Chondrocyte (in vitro differentiated cells): ENCODE measurements at regions not wholly inside any gene's neighbourhood (a gene's known extent, or its start where the extent isn't known, plus 50 kb on each side); places are given as distances from the start of the nearest gene placed in this dataset.

Source experiments
- DNase-seq: peaks from one replicate; pipeline ENCODE4 v3.0.0; 2021; ENCODE audit warnings: mixed read lengths, low spot score
- H3K27ac Mint-ChIP-seq: one replicate; pipeline ENCODE4 v1.8.0; 2021; ENCODE audit warnings: mild to moderate bottlenecking, moderate library complexity, mixed read lengths; ENCODE audit not compliant: unreplicated experiment
- H3K27me3 Mint-ChIP-seq: 2 replicates; pipeline ENCODE4 v1.8.0; 2021; ENCODE audit warnings: low read depth, mixed read lengths
- H3K36me3 Mint-ChIP-seq: 2 replicates; pipeline ENCODE4 v1.8.0; 2021; ENCODE audit warnings: low read depth, mixed read lengths
- H3K4me1 Mint-ChIP-seq: 2 replicates; pipeline ENCODE4 v1.8.0; 2021; ENCODE audit warnings: low read depth, mild to moderate bottlenecking, mixed read lengths
- H3K4me3 Mint-ChIP-seq: one replicate; pipeline ENCODE4 v1.8.0; 2021; ENCODE audit warnings: mild to moderate bottlenecking, moderate library complexity, mixed read lengths; ENCODE audit not compliant: unreplicated experiment
- H3K9me3 Mint-ChIP-seq: 2 replicates; pipeline ENCODE4 v1.8.0; 2021; ENCODE audit warnings: low read depth, mixed read lengths
- CTCF ChIP-seq: fragments of 200-600 bp; sonication (generic); IDR thresholded peaks from 2 replicates; pipeline ENCODE4 v1.5.0; 2021; ENCODE audit warnings: antibody characterized with exemption, mild to moderate bottlenecking, moderate library complexity

- Mint-ChIP-seq H3K4me3 (no peak overlapping the region), H3K27ac (no peak overlapping the region), H3K4me1 (no peaks in the 10 kb centered on the region), H3K27me3 (no peaks in the 10 kb centered on the region), H3K9me3 (peaks cover 3% of the 10 kb centered on the region), H3K36me3 (no peaks in the 10 kb centered on the region)
- no peak for DNase-seq
- TF ChIP-seq CTCF: no peak
Measured at GRCh38 chr1:80367058-80367457, 1360.5 kb upstream of the ADGRL4 start.

- Mint-ChIP-seq H3K27ac (no peak overlapping the region), H3K36me3 (no peaks in the 10 kb centered on the region), H3K9me3 (peaks cover 3% of the 10 kb centered on the region), H3K4me3 (no peak overlapping the region), H3K4me1 (no peaks in the 10 kb centered on the region), H3K27me3 (no peaks in the 10 kb centered on the region)
- DNase-seq: no peak
- no peak for TF ChIP-seq CTCF
Measured at GRCh38 chr1:80365359-80366021, 1359.0 kb upstream of the ADGRL4 start.

GRCh38 chr1:80363689-80364475 is 1357.4 kb upstream of the ADGRL4 start:
- Mint-ChIP-seq H3K9me3 (peaks cover 3% of the 10 kb centered on the region), H3K27ac (no peak overlapping the region), H3K4me1 (no peaks in the 10 kb centered on the region), H3K36me3 (no peaks in the 10 kb centered on the region), H3K4me3 (no peak overlapping the region), H3K27me3 (no peaks in the 10 kb centered on the region)
- TF ChIP-seq CTCF: no peak
- DNase-seq: no peak

- no peak for DNase-seq
- TF ChIP-seq CTCF: no peak
- Mint-ChIP-seq H3K9me3 (no peaks in the 10 kb centered on the region), H3K4me3 (no peak overlapping the region), H3K4me1 (peaks cover 2% of the 10 kb centered on the region), H3K27ac (no peak overlapping the region), H3K27me3 (no peaks in the 10 kb centered on the region), H3K36me3 (no peaks in the 10 kb centered on the region)
Measured at GRCh38 chr1:80359666-80360065, 1353.1 kb upstream of the ADGRL4 start.

GRCh38 chr1:80349218-80349617 is 1342.7 kb upstream of the ADGRL4 start:
- Mint-ChIP-seq H3K4me3 (no peak overlapping the region), H3K27me3 (no peaks in the 10 kb centered on the region), H3K9me3 (no peaks in the 10 kb centered on the region), H3K36me3 (no peaks in the 10 kb centered on the region), H3K4me1 (no peaks in the 10 kb centered on the region), H3K27ac (no peak overlapping the region)
- TF ChIP-seq CTCF: no peak
- peak; percentile 44 for DNase-seq
